ENCODE measurements at regions not wholly inside any gene's neighbourhood (a gene's known extent, or its start where the extent isn't known, plus 50 kb on each side); places are given as distances from the start of the nearest gene placed in this dataset.

- no peak for ATAC-seq
- TF ChIP-seq ESRRG (CRISPR knock-in tag; IDR thresholded peaks at IDR 0.05) (no peak), ZNF70 (CRISPR knock-in tag; IDR thresholded peaks at IDR 0.05) (no peak), POU6F1 (CRISPR knock-in tag; IDR thresholded peaks at IDR 0.05; ENCODE audit: borderline replicate concordance, low read depth) (no peak), CSRNP3 (CRISPR knock-in tag; IDR thresholded peaks at IDR 0.05) (no peak), ARNTL (CRISPR knock-in tag; IDR thresholded peaks at IDR 0.05; ENCODE audit: borderline replicate concordance, low read depth) (no peak), GLIS3 (CRISPR knock-in tag; IDR thresholded peaks at IDR 0.05) (no peak), PATZ1 (CRISPR knock-in tag; IDR thresholded peaks at IDR 0.05; ENCODE audit: borderline replicate concordance) (no peak), TSHZ2 (CRISPR knock-in tag; IDR thresholded peaks at IDR 0.05) (no peak), PPARA (CRISPR knock-in tag; IDR thresholded peaks at IDR 0.05; ENCODE audit: borderline replicate concordance) (no peak), ZNF565 (CRISPR knock-in tag; conservative IDR thresholded peaks at IDR 0.05; ENCODE audit: low read depth) (no peak), BACH2 (CRISPR knock-in tag; IDR thresholded peaks at IDR 0.05; ENCODE audit: borderline replicate concordance) (no peak), ISL1 (CRISPR knock-in tag; IDR thresholded peaks at IDR 0.05) (no peak), ZC3H10 (CRISPR knock-in tag; IDR thresholded peaks at IDR 0.05) (no peak)
Observed at GRCh38 chr3:102883515-102883914, 448.7 kb downstream of the ZPLD1 start.

GRCh38 chr3:102885289-102885688 lies 450.5 kb downstream of the ZPLD1 start:
- no peak for ATAC-seq
- TF ChIP-seq RARB (CRISPR knock-in tag; IDR thresholded peaks at IDR 0.05) (no peak), ZNF565 (CRISPR knock-in tag; conservative IDR thresholded peaks at IDR 0.05; ENCODE audit: low read depth) (no peak), ARNTL (CRISPR knock-in tag; IDR thresholded peaks at IDR 0.05; ENCODE audit: borderline replicate concordance, low read depth) (no peak), ZNF8 (CRISPR knock-in tag; IDR thresholded peaks at IDR 0.05) (no peak), BACH2 (CRISPR knock-in tag; IDR thresholded peaks at IDR 0.05; ENCODE audit: borderline replicate concordance) (no peak), ZNF70 (CRISPR knock-in tag; IDR thresholded peaks at IDR 0.05) (no peak), ISL1 (CRISPR knock-in tag; IDR thresholded peaks at IDR 0.05) (no peak), OSR1 (CRISPR knock-in tag; IDR thresholded peaks at IDR 0.05) (no peak), ZFP30 (CRISPR knock-in tag; IDR thresholded peaks at IDR 0.05) (no peak), GLIS3 (CRISPR knock-in tag; IDR thresholded peaks at IDR 0.05) (no peak), CREB5 (CRISPR knock-in tag; IDR thresholded peaks at IDR 0.05; ENCODE audit: low read depth) (no peak), ZFP3 (CRISPR knock-in tag; IDR thresholded peaks at IDR 0.05) (no peak), TSHZ2 (CRISPR knock-in tag; IDR thresholded peaks at IDR 0.05) (no peak), ZC3H10 (CRISPR knock-in tag; IDR thresholded peaks at IDR 0.05) (no peak), SNAI2 (CRISPR knock-in tag; IDR thresholded peaks at IDR 0.05) (no peak), POU6F1 (CRISPR knock-in tag; IDR thresholded peaks at IDR 0.05; ENCODE audit: borderline replicate concordance, low read depth) (no peak), ESRRG (CRISPR knock-in tag; IDR thresholded peaks at IDR 0.05) (no peak), CSRNP3 (CRISPR knock-in tag; IDR thresholded peaks at IDR 0.05) (no peak), PATZ1 (CRISPR knock-in tag; IDR thresholded peaks at IDR 0.05; ENCODE audit: borderline replicate concordance) (no peak)
